ENCODE measurements at regions not wholly inside any gene's neighbourhood (a gene's known extent, or its start where the extent isn't known, plus 50 kb on each side); places are given as distances from the start of the nearest gene placed in this dataset.

- no peaks in the 10 kb centered on the region for H3K27me3 ChIP-seq (ENCODE audit: insufficient read depth, low read length)
- H3K9me3 ChIP-seq (ENCODE audit: insufficient read depth, low read depth, low read length): no peaks in the 10 kb centered on the region
- no peaks in the 10 kb centered on the region for H3K36me3 Mint-ChIP-seq (ENCODE audit: low read depth, unreplicated experiment)
- H3K36me3 ChIP-seq (ENCODE audit: insufficient read depth, low read length): no peaks in the 10 kb centered on the region
- H3K27me3 Mint-ChIP-seq (ENCODE audit: low read depth, unreplicated experiment): peaks cover 4% of the 10 kb centered on the region
- no peak overlapping the region for H3K9ac ChIP-seq (ENCODE audit: low read length)
- DNase-seq (ENCODE audit: low read depth) (peak; percentile 22), FAIRE-seq (no peak)
- H3K4me1 ChIP-seq (ENCODE audit: insufficient read depth, low read length): no peaks in the 10 kb centered on the region
- no peak overlapping the region for H3K27ac Mint-ChIP-seq (ENCODE audit: unreplicated experiment)
- H3K4me3 ChIP-seq (ENCODE audit: insufficient read depth, low read depth, low read length): no peak overlapping the region
- H4K20me1 ChIP-seq (ENCODE audit: insufficient read depth, low read length): no peaks in the 10 kb centered on the region
- no peaks in the 10 kb centered on the region for H3K79me2 ChIP-seq (ENCODE audit: insufficient read depth, low read length)
- no peak overlapping the region for H2AFZ ChIP-seq (ENCODE audit: low read depth, low read length)
- peaks cover 2% of the 10 kb centered on the region for H3K9me3 Mint-ChIP-seq (ENCODE audit: unreplicated experiment)
- H3K4me2 ChIP-seq (ENCODE audit: low read length): no peak overlapping the region
- TF ChIP-seq EZH2 (IDR thresholded peaks at IDR 0.05; ENCODE audit: insufficient read depth, low read length) (no peak), CTCF (IDR thresholded peaks at IDR 0.05; ENCODE audit: insufficient read depth, low read depth, low read length) (no peak)
- no peak overlapping the region for H3K4me3 Mint-ChIP-seq (ENCODE audit: unreplicated experiment)
- peaks cover 1% of the 10 kb centered on the region for H3K4me1 Mint-ChIP-seq (ENCODE audit: low read depth, unreplicated experiment)
- no peak overlapping the region for H3K27ac ChIP-seq (ENCODE audit: low read depth, low read length)
Observed at GRCh38 chr9:107890921-107891465, 401.4 kb upstream of the KLF4 start.

GRCh38 chr9:107888773-107889227, 399.2 kb upstream of the KLF4 start:
- Histone ChIP-seq H3K27ac (ENCODE audit: low read depth, low read length) (no peak overlapping the region), H3K36me3 (ENCODE audit: insufficient read depth, low read length) (no peaks in the 10 kb centered on the region), H4K20me1 (ENCODE audit: insufficient read depth, low read length) (no peaks in the 10 kb centered on the region), H3K79me2 (ENCODE audit: insufficient read depth, low read length) (no peaks in the 10 kb centered on the region), H3K9ac (ENCODE audit: low read length) (no peak overlapping the region), H3K4me3 (ENCODE audit: insufficient read depth, low read depth, low read length) (no peak overlapping the region), H3K27me3 (ENCODE audit: insufficient read depth, low read length) (no peaks in the 10 kb centered on the region), H2AFZ (ENCODE audit: low read depth, low read length) (no peak overlapping the region), H3K4me2 (ENCODE audit: low read length) (no peak overlapping the region), H3K9me3 (ENCODE audit: insufficient read depth, low read depth, low read length) (no peaks in the 10 kb centered on the region), H3K4me1 (ENCODE audit: insufficient read depth, low read length) (no peaks in the 10 kb centered on the region)
- H3K4me1 Mint-ChIP-seq (ENCODE audit: low read depth, unreplicated experiment): peaks cover 1% of the 10 kb centered on the region
- DNase-seq (ENCODE audit: low read depth) (no peak), FAIRE-seq (no peak)
- peaks cover 2% of the 10 kb centered on the region for H3K9me3 Mint-ChIP-seq (ENCODE audit: unreplicated experiment)
- no peak for TF ChIP-seq EZH2 (IDR thresholded peaks at IDR 0.05; ENCODE audit: insufficient read depth, low read length)
- no peak for TF ChIP-seq CTCF (IDR thresholded peaks at IDR 0.05; ENCODE audit: insufficient read depth, low read depth, low read length)
- no peak overlapping the region for H3K4me3 Mint-ChIP-seq (ENCODE audit: unreplicated experiment)
- peaks cover 4% of the 10 kb centered on the region for H3K27me3 Mint-ChIP-seq (ENCODE audit: low read depth, unreplicated experiment)
- no peak overlapping the region for H3K27ac Mint-ChIP-seq (ENCODE audit: unreplicated experiment)
- H3K36me3 Mint-ChIP-seq (ENCODE audit: low read depth, unreplicated experiment): no peaks in the 10 kb centered on the region

GRCh38 chr9:107886826-107887225, 397.3 kb upstream of the KLF4 start:
- no peak overlapping the region for H3K9ac ChIP-seq (ENCODE audit: low read length)
- no peak overlapping the region for H2AFZ ChIP-seq (ENCODE audit: low read depth, low read length)
- TF ChIP-seq CTCF (IDR thresholded peaks at IDR 0.05; ENCODE audit: insufficient read depth, low read depth, low read length) (no peak), EZH2 (IDR thresholded peaks at IDR 0.05; ENCODE audit: insufficient read depth, low read length) (no peak)
- no peak for FAIRE-seq
- no peak overlapping the region for H3K27ac ChIP-seq (ENCODE audit: low read depth, low read length)
- no peaks in the 10 kb centered on the region for H3K4me1 ChIP-seq (ENCODE audit: insufficient read depth, low read length)
- H3K79me2 ChIP-seq (ENCODE audit: insufficient read depth, low read length): no peaks in the 10 kb centered on the region
- Mint-ChIP-seq H3K36me3 (ENCODE audit: low read depth, unreplicated experiment) (no peaks in the 10 kb centered on the region), H3K4me3 (ENCODE audit: unreplicated experiment) (no peak overlapping the region), H3K4me1 (ENCODE audit: low read depth, unreplicated experiment) (peaks cover 1% of the 10 kb centered on the region), H3K27me3 (ENCODE audit: low read depth, unreplicated experiment) (peaks cover 10% of the 10 kb centered on the region), H3K27ac (ENCODE audit: unreplicated experiment) (no peak overlapping the region), H3K9me3 (ENCODE audit: unreplicated experiment) (peaks cover 2% of the 10 kb centered on the region)
- no peaks in the 10 kb centered on the region for H4K20me1 ChIP-seq (ENCODE audit: insufficient read depth, low read length)
- no peaks in the 10 kb centered on the region for H3K9me3 ChIP-seq (ENCODE audit: insufficient read depth, low read depth, low read length)
- no peaks in the 10 kb centered on the region for H3K27me3 ChIP-seq (ENCODE audit: insufficient read depth, low read length)
- no peak overlapping the region for H3K4me3 ChIP-seq (ENCODE audit: insufficient read depth, low read depth, low read length)
- DNase-seq (ENCODE audit: low read depth): no peak
- H3K36me3 ChIP-seq (ENCODE audit: insufficient read depth, low read length): no peaks in the 10 kb centered on the region
- H3K4me2 ChIP-seq (ENCODE audit: low read length): no peak overlapping the region

Measured in astrocyte (in vitro differentiated cells and primary cell).